ENCODE measurements at regions not wholly inside any gene's neighbourhood (a gene's known extent, or its start where the extent isn't known, plus 50 kb on each side); places are given as distances from the start of the nearest gene placed in this dataset.
"Not testable (repeated sequence)": the region's sequence is repeated elsewhere in the genome, so short reads cannot be mapped to it uniquely, and the experiment has no call there.

- in situ Hi-C loops (cut with HindIII; ENCODE audit: low sequenced_read_pairs) = no loop called here
These were observed 302.3 kb upstream of the G2E3 start for GRCh38 chr14:30256627-30257026.

- in situ Hi-C loops (cut with HindIII; ENCODE audit: low sequenced_read_pairs) = no loop called here
These were observed 300.9 kb upstream of the G2E3 start for GRCh38 chr14:30257946-30258661.

- in situ Hi-C loops (cut with HindIII; ENCODE audit: low sequenced_read_pairs) = no loop called here
These were observed 297.9 kb upstream of the G2E3 start for GRCh38 chr14:30260833-30261607.

GRCh38 chr14:30264161-30264560, 294.8 kb upstream of the G2E3 start:
- in situ Hi-C loops (cut with HindIII; ENCODE audit: low sequenced_read_pairs) = no loop called here

GRCh38 chr14:30266290-30266689, 292.7 kb upstream of the G2E3 start:
- in situ Hi-C loops (cut with HindIII; ENCODE audit: low sequenced_read_pairs) = loop anchor here (5.0 kb wide), 1 partner anchor 104 kb away; no protein-coding TSS in a partner anchor

GRCh38 chr14:30267141-30267540, 291.8 kb upstream of the G2E3 start:
- in situ Hi-C loops (cut with HindIII; ENCODE audit: low sequenced_read_pairs) = loop anchor here (5.0 kb wide), 1 partner anchor 105 kb away; no protein-coding TSS in a partner anchor

- in situ Hi-C loops (cut with HindIII; ENCODE audit: low sequenced_read_pairs) = loop anchor here (5.0 kb wide), 1 partner anchor 53 kb away; no protein-coding TSS in a partner anchor
These were observed 288.5 kb upstream of the G2E3 start for GRCh38 chr14:30270200-30271161.

GRCh38 chr14:30271811-30272323, 287.1 kb upstream of the G2E3 start:
- in situ Hi-C loops (cut with HindIII; ENCODE audit: low sequenced_read_pairs) = loop anchor here (5.0 kb wide), 1 partner anchor 55 kb away; no protein-coding TSS in a partner anchor

- in situ Hi-C loops (cut with HindIII; ENCODE audit: low sequenced_read_pairs) = loop anchor here (5.0 kb wide), 1 partner anchor 56 kb away; no protein-coding TSS in a partner anchor
These were observed 285.8 kb upstream of the G2E3 start for GRCh38 chr14:30272848-30273832.

- in situ Hi-C loops (cut with HindIII; ENCODE audit: low sequenced_read_pairs) = no loop called here
These were observed 283.4 kb upstream of the G2E3 start for GRCh38 chr14:30275604-30276003.

GRCh38 chr14:30277268-30277667, 281.7 kb upstream of the G2E3 start:
- in situ Hi-C loops (cut with HindIII; ENCODE audit: low sequenced_read_pairs) = no loop called here

GRCh38 chr14:30278856-30279255, 280.1 kb upstream of the G2E3 start:
- in situ Hi-C loops (cut with HindIII; ENCODE audit: low sequenced_read_pairs) = not testable (repeated sequence)

- in situ Hi-C loops (cut with HindIII; ENCODE audit: low sequenced_read_pairs) = no loop called here
These were observed 275.0 kb upstream of the G2E3 start for GRCh38 chr14:30283822-30284446.

- in situ Hi-C loops (cut with HindIII; ENCODE audit: low sequenced_read_pairs) = no loop called here
These were observed 274.1 kb upstream of the G2E3 start for GRCh38 chr14:30284808-30285207.

GRCh38 chr14:30287579-30288445, 271.1 kb upstream of the G2E3 start:
- in situ Hi-C loops (cut with HindIII; ENCODE audit: low sequenced_read_pairs) = no loop called here

GRCh38 chr14:30290001-30290400, 269.0 kb upstream of the G2E3 start:
- in situ Hi-C loops (cut with HindIII; ENCODE audit: low sequenced_read_pairs) = no loop called here

- in situ Hi-C loops (cut with HindIII; ENCODE audit: low sequenced_read_pairs) = no loop called here
These were observed 267.7 kb upstream of the G2E3 start for GRCh38 chr14:30291216-30291615.

- in situ Hi-C loops (cut with HindIII; ENCODE audit: low sequenced_read_pairs) = no loop called here
These were observed 266.4 kb upstream of the G2E3 start for GRCh38 chr14:30292541-30292940.
